ENCODE measurements at regions not wholly inside any gene's neighbourhood (a gene's known extent, or its start where the extent isn't known, plus 50 kb on each side); places are given as distances from the start of the nearest gene placed in this dataset.
"Not testable (repeated sequence)": the region's sequence is repeated elsewhere in the genome, so short reads cannot be mapped to it uniquely, and the experiment has no call there.

DNA sequence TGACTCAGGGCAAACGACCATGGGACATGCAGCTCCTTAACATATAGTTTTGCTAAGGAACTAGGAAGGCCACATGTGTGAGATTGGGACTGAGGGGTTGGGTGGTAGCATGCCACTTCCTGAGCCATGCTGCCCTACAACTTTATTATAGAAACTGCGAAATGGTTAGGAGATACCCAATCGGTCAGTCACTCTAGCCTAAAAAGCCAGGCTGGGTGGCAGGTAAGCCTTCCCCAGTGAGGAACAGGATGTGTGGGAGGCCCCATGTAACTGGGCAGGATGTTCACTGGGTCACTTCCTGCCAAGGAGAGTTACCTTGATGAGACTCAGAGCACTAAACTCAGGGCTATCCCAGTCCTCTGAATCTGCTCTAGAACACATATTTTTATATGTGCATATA is 123.5 kb downstream of the MAP3K7 start:
- Histone ChIP-seq H3K27ac (ENCODE audit: low read depth in 1 of 2, low read length in 1 of 2) (peak overlapping the region in 1 of 2 donors; percentile 6), H3K27me3 (ENCODE audit: control insufficient read depth in 2 of 2, insufficient read depth in 1 of 2, low read length in 1 of 2) (no peaks in the 10 kb centered on the region), H3K36me3 (ENCODE audit: control insufficient read depth in 2 of 2, insufficient read depth in 2 of 2, low read length in 1 of 2) (no peaks in the 10 kb centered on the region), H3K9me3 (ENCODE audit: control insufficient read depth in 2 of 2, insufficient read depth in 1 of 2, low read length in 1 of 2) (peaks cover 0 to 5% of the 10 kb centered on the region in 2 donors), H3K4me1 (ENCODE audit: control insufficient read depth in 2 of 2, insufficient read depth in 2 of 2, low read length in 2 of 2) (peaks cover 20 to 68% of the 10 kb centered on the region in 2 donors), H3K4me3 (ENCODE audit: low read length in 2 of 2) (no peak overlapping the region)
- WGBS: 76% methylated on average over 3 of the region's 3 CpGs
- peak in 3 of 9 donors; percentile 35 to 66 (median 54) for DNase-seq (ENCODE audit: low read depth in 6 of 9, low spot score in 9 of 9)

DNA sequence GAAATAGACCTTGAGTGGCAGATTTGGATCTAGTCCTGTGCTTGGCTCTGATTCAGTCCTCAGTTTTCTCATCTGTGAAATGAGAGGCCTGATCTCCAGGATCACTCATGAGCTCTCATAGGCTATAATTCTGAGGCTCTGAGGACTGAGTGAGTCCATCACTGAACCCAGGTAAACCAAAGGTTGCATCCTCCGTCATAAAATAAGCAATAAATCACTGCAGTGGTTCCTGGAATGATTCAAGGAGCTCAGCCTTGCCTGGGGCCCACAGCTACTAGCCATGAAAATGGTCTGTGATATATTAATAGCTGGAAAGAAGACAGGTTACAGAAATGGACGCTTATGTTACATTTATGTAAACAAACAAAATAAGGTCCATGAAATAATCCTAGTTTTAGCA is 124.8 kb downstream of the MAP3K7 start:
- Histone ChIP-seq H3K9me3 (ENCODE audit: control insufficient read depth in 2 of 2, insufficient read depth in 1 of 2, low read length in 1 of 2) (peaks cover 0 to 5% of the 10 kb centered on the region in 2 donors), H3K27me3 (ENCODE audit: control insufficient read depth in 2 of 2, insufficient read depth in 1 of 2, low read length in 1 of 2) (no peaks in the 10 kb centered on the region), H3K36me3 (ENCODE audit: control insufficient read depth in 2 of 2, insufficient read depth in 2 of 2, low read length in 1 of 2) (no peaks in the 10 kb centered on the region), H3K4me3 (ENCODE audit: low read length in 2 of 2) (no peak overlapping the region), H3K4me1 (ENCODE audit: control insufficient read depth in 2 of 2, insufficient read depth in 2 of 2, low read length in 2 of 2) (peaks cover 20 to 74% of the 10 kb centered on the region in 2 donors), H3K27ac (ENCODE audit: low read depth in 1 of 2, low read length in 1 of 2) (no peak overlapping the region)
- 98% methylated on average over 2 of the region's 2 CpGs for WGBS
- DNase-seq (ENCODE audit: low read depth in 6 of 9, low spot score in 9 of 9): no peak

- Histone ChIP-seq H3K4me3 (ENCODE audit: low read length in 2 of 2) (no peak overlapping the region), H3K27ac (ENCODE audit: low read depth in 1 of 2, low read length in 1 of 2) (no peak overlapping the region), H3K9me3 (ENCODE audit: control insufficient read depth in 2 of 2, insufficient read depth in 1 of 2, low read length in 1 of 2) (peaks cover 0 to 5% of the 10 kb centered on the region in 2 donors), H3K36me3 (ENCODE audit: control insufficient read depth in 2 of 2, insufficient read depth in 2 of 2, low read length in 1 of 2) (no peaks in the 10 kb centered on the region), H3K27me3 (ENCODE audit: control insufficient read depth in 2 of 2, insufficient read depth in 1 of 2, low read length in 1 of 2) (no peaks in the 10 kb centered on the region), H3K4me1 (ENCODE audit: control insufficient read depth in 2 of 2, insufficient read depth in 2 of 2, low read length in 2 of 2) (peaks cover 20 to 71% of the 10 kb centered on the region in 2 donors)
- whole genome bisulfite sequencing: 97% methylated on average over 3 of the region's 3 CpGs
- DNase-seq (ENCODE audit: low read depth in 6 of 9, low spot score in 9 of 9): no peak
Observed at GRCh38 chr6:90461383-90461782, 125.5 kb downstream of the MAP3K7 start.

DNA sequence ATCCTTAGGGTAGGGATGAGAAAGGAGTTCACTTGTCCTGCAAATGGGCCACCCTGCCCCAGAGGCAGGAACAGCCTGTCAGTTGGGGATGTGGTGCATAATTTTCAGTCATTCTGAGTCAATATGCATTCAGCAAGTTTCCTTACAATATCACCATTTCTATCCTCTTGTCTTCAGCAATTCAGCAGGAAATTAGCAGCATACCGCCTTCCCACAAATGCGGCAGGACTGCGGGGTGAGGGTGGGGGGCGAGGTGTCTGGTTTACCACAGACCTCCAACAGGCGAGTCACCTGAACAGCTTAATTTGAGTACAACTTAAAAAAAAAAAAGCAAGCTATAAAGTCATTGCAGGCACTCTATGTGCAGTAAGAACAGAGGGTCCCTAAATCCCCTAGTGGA is 126.8 kb downstream of the MAP3K7 start:
- H3K4me3 ChIP-seq (ENCODE audit: low read length in 2 of 2): no peak overlapping the region
- peaks cover 0 to 5% of the 10 kb centered on the region in 2 donors for H3K9me3 ChIP-seq (ENCODE audit: control insufficient read depth in 2 of 2, insufficient read depth in 1 of 2, low read length in 1 of 2)
- no peak overlapping the region for H3K27ac ChIP-seq (ENCODE audit: low read depth in 1 of 2, low read length in 1 of 2)
- H3K27me3 ChIP-seq (ENCODE audit: control insufficient read depth in 2 of 2, insufficient read depth in 1 of 2, low read length in 1 of 2): no peaks in the 10 kb centered on the region
- no peaks in the 10 kb centered on the region for H3K36me3 ChIP-seq (ENCODE audit: control insufficient read depth in 2 of 2, insufficient read depth in 2 of 2, low read length in 1 of 2)
- peaks cover 20 to 67% of the 10 kb centered on the region in 2 donors for H3K4me1 ChIP-seq (ENCODE audit: control insufficient read depth in 2 of 2, insufficient read depth in 2 of 2, low read length in 2 of 2)
- no peak for DNase-seq (ENCODE audit: low read depth in 6 of 9, low spot score in 9 of 9)
- 10% methylated on average over 5 of the region's 5 CpGs for WGBS

GRCh38 chr6:90459225-90459758 is 127.6 kb downstream of the MAP3K7 start:
- H3K36me3 ChIP-seq (ENCODE audit: control insufficient read depth in 2 of 2, insufficient read depth in 2 of 2, low read length in 1 of 2): no peaks in the 10 kb centered on the region
- H3K27me3 ChIP-seq (ENCODE audit: control insufficient read depth in 2 of 2, insufficient read depth in 1 of 2, low read length in 1 of 2): no peaks in the 10 kb centered on the region
- WGBS: 73% methylated on average over 4 of the region's 4 CpGs
- H3K4me3 ChIP-seq (ENCODE audit: low read length in 2 of 2): no peak overlapping the region
- H3K27ac ChIP-seq (ENCODE audit: low read depth in 1 of 2, low read length in 1 of 2): no peak overlapping the region
- no peak for DNase-seq (ENCODE audit: low read depth in 6 of 9, low spot score in 9 of 9)
- H3K4me1 ChIP-seq (ENCODE audit: control insufficient read depth in 2 of 2, insufficient read depth in 2 of 2, low read length in 2 of 2): peaks cover 20 to 63% of the 10 kb centered on the region in 2 donors
- peaks cover 0 to 5% of the 10 kb centered on the region in 2 donors for H3K9me3 ChIP-seq (ENCODE audit: control insufficient read depth in 2 of 2, insufficient read depth in 1 of 2, low read length in 1 of 2)

DNA sequence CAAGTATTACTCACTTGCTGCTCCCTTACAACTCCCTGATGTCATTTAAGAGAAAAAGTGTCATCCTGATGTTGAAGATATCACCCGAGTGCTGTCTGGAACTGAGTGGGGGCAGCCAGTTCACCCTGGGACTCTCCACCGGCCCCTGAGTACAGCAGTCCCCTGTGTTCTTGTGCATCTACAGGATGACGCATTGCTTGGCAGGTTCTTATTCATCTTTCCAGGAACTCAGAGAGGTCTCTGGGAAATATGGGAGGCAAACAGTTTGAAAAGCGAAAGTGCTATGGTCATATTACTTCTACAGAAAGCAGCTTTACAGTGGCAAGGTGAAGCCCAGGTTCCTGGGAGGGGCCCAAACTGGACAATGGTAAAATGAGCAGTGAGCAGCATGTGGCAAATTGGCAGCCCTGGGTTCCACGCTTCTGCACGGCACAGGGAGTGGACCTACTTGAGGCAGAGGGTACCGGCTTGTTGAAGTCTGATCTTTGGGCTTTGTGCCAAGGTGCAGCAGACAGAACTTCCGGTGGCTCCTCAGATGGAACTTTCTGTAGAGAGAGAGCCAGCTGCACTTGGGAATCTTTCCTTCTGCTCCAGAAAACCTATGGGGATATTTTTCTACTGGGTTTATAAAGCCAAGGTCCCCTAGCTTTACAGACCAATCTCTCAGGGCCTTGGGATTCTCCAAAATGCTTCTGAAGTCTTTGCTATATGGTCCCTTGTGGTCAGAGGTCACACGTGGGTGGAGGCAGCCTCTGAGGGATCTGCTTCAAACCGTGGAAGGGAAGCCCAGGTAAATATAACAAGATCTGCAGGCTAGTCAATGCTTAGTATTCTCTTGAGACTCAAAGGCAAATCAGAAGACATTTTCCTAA is 128.3 kb downstream of the MAP3K7 start:
- Histone ChIP-seq H3K4me3 (ENCODE audit: low read length in 2 of 2) (no peak overlapping the region), H3K27me3 (ENCODE audit: control insufficient read depth in 2 of 2, insufficient read depth in 1 of 2, low read length in 1 of 2) (no peaks in the 10 kb centered on the region), H3K9me3 (ENCODE audit: control insufficient read depth in 2 of 2, insufficient read depth in 1 of 2, low read length in 1 of 2) (peaks cover 0 to 5% of the 10 kb centered on the region in 2 donors), H3K27ac (ENCODE audit: low read depth in 1 of 2, low read length in 1 of 2) (no peak overlapping the region), H3K4me1 (ENCODE audit: control insufficient read depth in 2 of 2, insufficient read depth in 2 of 2, low read length in 2 of 2) (peaks cover 16 to 56% of the 10 kb centered on the region in 2 donors), H3K36me3 (ENCODE audit: control insufficient read depth in 2 of 2, insufficient read depth in 2 of 2, low read length in 1 of 2) (no peaks in the 10 kb centered on the region)
- no peak for DNase-seq (ENCODE audit: low read depth in 6 of 9, low spot score in 9 of 9)
- WGBS: 71% methylated on average over 10 of the region's 10 CpGs

DNA sequence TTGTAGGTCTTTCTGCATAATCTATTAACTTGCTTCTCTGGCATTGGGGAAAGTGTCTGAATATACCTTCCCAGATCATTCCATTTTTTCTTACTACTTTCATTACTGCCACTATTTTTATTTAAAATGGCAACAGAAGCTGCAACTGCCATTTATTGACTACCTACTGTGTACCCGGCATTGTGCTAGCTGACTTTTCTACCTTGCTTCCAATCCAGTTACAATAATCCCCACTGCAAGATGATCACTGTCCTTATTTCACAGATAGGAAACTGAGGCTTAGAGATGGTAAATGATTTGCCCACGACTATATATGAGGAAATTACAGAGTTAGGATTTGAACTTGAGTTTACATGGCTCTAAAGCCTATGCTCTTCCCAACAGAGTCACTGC is 129.0 kb downstream of the MAP3K7 start:
- Histone ChIP-seq H3K9me3 (ENCODE audit: control insufficient read depth in 2 of 2, insufficient read depth in 1 of 2, low read length in 1 of 2) (peaks cover 0 to 5% of the 10 kb centered on the region in 2 donors), H3K27ac (ENCODE audit: low read depth in 1 of 2, low read length in 1 of 2) (no peak overlapping the region), H3K36me3 (ENCODE audit: control insufficient read depth in 2 of 2, insufficient read depth in 2 of 2, low read length in 1 of 2) (no peaks in the 10 kb centered on the region), H3K4me3 (ENCODE audit: low read length in 2 of 2) (no peak overlapping the region), H3K27me3 (ENCODE audit: control insufficient read depth in 2 of 2, insufficient read depth in 1 of 2, low read length in 1 of 2) (no peaks in the 10 kb centered on the region), H3K4me1 (ENCODE audit: control insufficient read depth in 2 of 2, insufficient read depth in 2 of 2, low read length in 2 of 2) (peaks cover 9 to 49% of the 10 kb centered on the region in 2 donors)
- 96% methylated on average over 2 of the region's 2 CpGs for WGBS
- no peak for DNase-seq (ENCODE audit: low read depth in 6 of 9, low spot score in 9 of 9)

DNA sequence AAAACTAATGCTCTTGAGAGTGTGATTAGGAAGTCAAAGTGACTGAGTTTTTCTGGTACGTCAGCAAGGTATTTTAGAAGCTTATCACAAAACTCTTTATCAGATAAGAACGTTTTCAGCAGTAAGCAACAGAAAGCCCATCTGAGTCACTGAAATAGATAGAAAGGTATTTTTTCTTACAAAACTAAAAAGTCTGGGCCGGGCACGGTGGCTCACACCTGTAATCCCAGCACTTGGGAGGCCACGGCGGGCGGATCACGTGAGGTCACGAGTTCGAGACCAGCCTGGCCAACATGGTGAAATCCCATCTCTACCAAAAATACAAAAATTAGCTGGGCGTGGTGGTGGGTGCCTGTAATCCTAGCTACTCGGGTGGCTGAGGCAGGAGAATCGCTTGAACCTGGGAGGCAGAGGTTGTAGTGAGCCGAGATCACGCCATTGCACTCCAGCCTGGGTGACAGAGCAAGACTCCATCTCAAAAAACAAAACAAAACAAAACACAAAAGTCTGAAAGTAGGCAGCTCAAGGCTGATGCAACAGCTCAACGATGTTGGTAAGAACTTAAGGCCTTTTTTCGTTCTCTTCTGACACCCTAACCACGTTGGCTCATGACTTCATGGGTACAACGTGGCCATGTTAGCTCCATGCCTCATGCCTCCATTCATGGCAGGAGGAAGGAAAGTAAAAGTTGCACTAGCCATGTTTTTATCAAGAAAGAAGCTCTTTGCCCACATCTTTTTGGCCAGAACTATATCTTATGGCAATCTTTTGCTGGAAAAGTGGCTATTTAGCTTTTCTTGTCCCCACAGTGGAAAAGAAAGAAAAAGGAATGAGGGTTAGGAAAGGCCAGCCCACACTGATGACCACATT is 129.6 kb downstream of the MAP3K7 start:
- DNase-seq (ENCODE audit: low read depth in 6 of 9, low spot score in 9 of 9); H3K36me3 ChIP-seq (ENCODE audit: control insufficient read depth in 2 of 2, insufficient read depth in 2 of 2, low read length in 1 of 2); H3K27ac ChIP-seq (ENCODE audit: low read depth in 1 of 2, low read length in 1 of 2); H3K4me3 ChIP-seq (ENCODE audit: low read length in 2 of 2); H3K27me3 ChIP-seq (ENCODE audit: control insufficient read depth in 2 of 2, insufficient read depth in 1 of 2, low read length in 1 of 2); H3K9me3 ChIP-seq (ENCODE audit: control insufficient read depth in 2 of 2, insufficient read depth in 1 of 2, low read length in 1 of 2): not testable (repeated sequence)
- H3K4me1 ChIP-seq (ENCODE audit: control insufficient read depth in 2 of 2, insufficient read depth in 2 of 2, low read length in 2 of 2): peaks cover 9 to 45% of the 10 kb centered on the region in 2 donors
- WGBS: 89% methylated on average over 19 of the region's 19 CpGs

DNA sequence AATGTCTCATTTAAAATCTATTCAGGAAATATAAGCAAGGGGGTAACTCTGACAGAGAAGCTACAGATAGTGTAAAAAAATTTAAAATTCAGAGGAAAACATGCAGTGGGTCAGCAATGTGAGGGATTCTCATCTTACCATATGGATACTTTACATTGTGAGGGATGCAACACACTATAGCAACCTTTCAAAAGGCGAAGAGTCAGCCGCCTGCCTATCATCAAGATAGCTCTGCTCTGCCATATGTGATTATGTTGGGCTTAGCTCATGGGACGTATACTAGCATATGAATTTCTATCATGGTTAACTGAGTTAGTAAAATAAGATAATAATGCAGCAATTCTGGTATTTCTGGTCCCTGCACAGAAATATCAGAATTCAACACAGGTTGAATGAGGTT is 130.9 kb downstream of the MAP3K7 start:
- no peak overlapping the region for H3K4me3 ChIP-seq (ENCODE audit: low read length in 2 of 2)
- no peak overlapping the region for H3K27ac ChIP-seq (ENCODE audit: low read depth in 1 of 2, low read length in 1 of 2)
- H3K9me3 ChIP-seq (ENCODE audit: control insufficient read depth in 2 of 2, insufficient read depth in 1 of 2, low read length in 1 of 2): peaks cover 0 to 5% of the 10 kb centered on the region in 2 donors
- DNase-seq (ENCODE audit: low read depth in 6 of 9, low spot score in 9 of 9): no peak
- no peaks in the 10 kb centered on the region for H3K27me3 ChIP-seq (ENCODE audit: control insufficient read depth in 2 of 2, insufficient read depth in 1 of 2, low read length in 1 of 2)
- H3K36me3 ChIP-seq (ENCODE audit: control insufficient read depth in 2 of 2, insufficient read depth in 2 of 2, low read length in 1 of 2): no peaks in the 10 kb centered on the region
- WGBS: 97% methylated on average over 3 of the region's 3 CpGs
- peaks cover 9 to 33% of the 10 kb centered on the region in 2 donors for H3K4me1 ChIP-seq (ENCODE audit: control insufficient read depth in 2 of 2, insufficient read depth in 2 of 2, low read length in 2 of 2)
